ENCODE measurements at regions not wholly inside any gene's neighbourhood (a gene's known extent, or its start where the extent isn't known, plus 50 kb on each side); places are given as distances from the start of the nearest gene placed in this dataset.

GRCh38 chr13:86681223-86681622, 882.0 kb upstream of the SLITRK6 start:
- ChIA-PET CTCF (no interaction called here), POLR2A (no interaction called here)
- Histone ChIP-seq H3K4me2 (no peak overlapping the region), H3K4me1 (no peaks in the 10 kb centered on the region), H3K4me3 (no peak overlapping the region), H3K9me3 (no peaks in the 10 kb centered on the region), H3K27ac (no peak overlapping the region)
- no peak for FAIRE-seq
- TF ChIP-seq ZNF302 (CRISPR knock-in tag; IDR thresholded peaks at IDR 0.05) (no peak), CEBPB (IDR thresholded peaks at IDR 0.05) (no peak), EHF (CRISPR knock-in tag; IDR thresholded peaks at IDR 0.05) (no peak), ZC3H11A (IDR thresholded peaks at IDR 0.05) (no peak), CHD2 (IDR thresholded peaks at IDR 0.05; ENCODE audit: low read length, partially characterized antibody) (no peak), RAD21 (conservative IDR thresholded peaks at IDR 0.05 in 1 of 2, IDR thresholded peaks at IDR 0.05 in 1 of 2) (no peak), JUN (IDR thresholded peaks at IDR 0.05) (no peak), HES2 (IDR thresholded peaks at IDR 0.05) (no peak), E2F6 (IDR thresholded peaks at IDR 0.05; ENCODE audit: borderline replicate concordance, low read depth) (no peak), CTCF (IDR thresholded peaks at IDR 0.05) (no peak), ATOH8 (CRISPR knock-in tag; IDR thresholded peaks at IDR 0.05; ENCODE audit: low read depth) (no peak), ESRRA (IDR thresholded peaks at IDR 0.05; ENCODE audit: borderline replicate concordance, low read length) (no peak), HOXA7 (CRISPR knock-in tag; IDR thresholded peaks at IDR 0.05) (no peak), MAZ (IDR thresholded peaks at IDR 0.05; ENCODE audit: borderline replicate concordance, low read depth, low read length) (no peak), EHMT2 (IDR thresholded peaks at IDR 0.05; ENCODE audit: low read depth) (no peak), RFX5 (IDR thresholded peaks at IDR 0.05) (no peak), ELK1 (IDR thresholded peaks at IDR 0.05; ENCODE audit: low read depth, low read length) (no peak), MAX (IDR thresholded peaks at IDR 0.05) (no peak)
- no peak for DNase-seq (ENCODE audit: low read depth in 1 of 2, low spot score in 1 of 2)
- WGBS (ENCODE audit: missing lambda C conversion rate) = 26% methylated on average over 5 of the region's 5 CpGs
- ATAC-seq = no peak

GRCh38 chr13:86684402-86684801, 885.2 kb upstream of the SLITRK6 start:
- Histone ChIP-seq H3K4me2 (no peak overlapping the region), H3K4me3 (no peak overlapping the region), H3K4me1 (no peaks in the 10 kb centered on the region), H3K9me3 (no peaks in the 10 kb centered on the region), H3K27ac (no peak overlapping the region)
- FAIRE-seq = no peak
- ChIA-PET CTCF (no interaction called here), POLR2A (no interaction called here)
- TF ChIP-seq ZNF302 (CRISPR knock-in tag; IDR thresholded peaks at IDR 0.05) (no peak), REST (IDR thresholded peaks at IDR 0.05) (no peak), HEYL (CRISPR knock-in tag; IDR thresholded peaks at IDR 0.05) (no peak), JUN (IDR thresholded peaks at IDR 0.05) (no peak), BCL3 (IDR thresholded peaks at IDR 0.05) (no peak), TP53 (CRISPR knock-in tag; IDR thresholded peaks at IDR 0.05) (no peak), ESRRA (IDR thresholded peaks at IDR 0.05; ENCODE audit: borderline replicate concordance, low read length) (no peak), POLR2A (IDR thresholded peaks at IDR 0.05; ENCODE audit: low read length) (no peak), HDAC2 (IDR thresholded peaks at IDR 0.05) (no peak)
- no peak for DNase-seq (ENCODE audit: low read depth in 1 of 2, low spot score in 1 of 2)
- no peak for ATAC-seq
